ENCODE measurements at regions not wholly inside any gene's neighbourhood (a gene's known extent, or its start where the extent isn't known, plus 50 kb on each side); places are given as distances from the start of the nearest gene placed in this dataset.
"Not testable (repeated sequence)": the region's sequence is repeated elsewhere in the genome, so short reads cannot be mapped to it uniquely, and the experiment has no call there.

DNA sequence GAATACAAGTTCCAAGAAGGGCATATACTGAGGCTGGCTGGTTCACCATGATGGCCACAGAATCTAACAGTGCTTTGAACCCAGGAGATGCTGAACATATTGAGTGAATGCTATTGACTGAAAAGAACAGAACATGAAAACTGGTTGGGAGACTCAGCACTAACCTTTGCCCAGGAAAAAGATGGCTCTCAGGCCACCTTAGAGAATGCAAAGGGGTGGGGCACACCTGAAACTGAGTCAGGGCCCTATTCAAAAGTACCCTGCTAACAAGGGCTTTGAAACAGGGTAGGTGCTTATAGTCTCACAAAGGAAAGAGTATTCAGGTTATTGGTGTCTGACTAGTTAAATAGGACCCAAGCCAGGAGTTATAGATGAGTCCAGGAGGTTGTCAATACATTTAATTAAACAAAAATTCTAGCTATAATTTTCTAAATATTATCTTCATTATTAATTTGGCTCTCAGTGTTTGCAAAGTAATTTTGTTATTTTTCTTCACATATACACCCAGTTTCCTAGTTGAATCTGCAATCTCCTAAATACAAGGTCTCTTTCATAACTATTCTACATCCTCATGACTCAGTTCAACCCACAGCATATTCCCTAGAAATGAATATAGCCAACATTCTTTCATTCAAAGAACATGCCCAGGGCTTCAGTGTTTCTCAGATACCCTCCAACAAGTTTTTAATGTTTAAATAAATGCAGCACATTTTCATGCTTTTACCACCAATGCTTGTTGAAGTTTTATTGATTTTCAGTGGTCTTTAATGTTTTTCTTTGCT, 144.2 kb upstream of the RAPGEF2 start:
- DNase-seq, result no peak

GRCh38 chr4:158962393-158962792, 140.5 kb upstream of the RAPGEF2 start:
- no peak for DNase-seq

DNA sequence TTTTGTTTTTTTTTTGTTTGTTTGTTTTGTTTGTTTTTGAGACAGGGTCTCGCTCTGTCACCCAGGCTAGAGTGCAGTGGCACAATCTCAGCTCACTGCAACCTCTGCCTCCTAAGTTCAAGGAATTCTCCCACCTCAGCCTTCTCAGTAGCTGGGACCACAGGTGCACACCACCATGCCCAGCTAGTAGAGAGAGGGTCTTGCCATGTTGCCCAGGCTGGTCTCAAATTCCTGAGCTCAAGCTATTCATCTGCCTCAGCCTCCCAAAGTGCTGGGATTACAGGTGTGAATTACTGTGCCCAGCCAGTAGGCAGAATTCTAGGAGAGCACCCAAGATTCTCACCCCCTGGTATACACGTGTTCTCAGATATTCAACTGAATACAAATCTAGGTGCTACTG, 139.6 kb upstream of the RAPGEF2 start:
- DNase-seq, result not testable (repeated sequence)

DNA sequence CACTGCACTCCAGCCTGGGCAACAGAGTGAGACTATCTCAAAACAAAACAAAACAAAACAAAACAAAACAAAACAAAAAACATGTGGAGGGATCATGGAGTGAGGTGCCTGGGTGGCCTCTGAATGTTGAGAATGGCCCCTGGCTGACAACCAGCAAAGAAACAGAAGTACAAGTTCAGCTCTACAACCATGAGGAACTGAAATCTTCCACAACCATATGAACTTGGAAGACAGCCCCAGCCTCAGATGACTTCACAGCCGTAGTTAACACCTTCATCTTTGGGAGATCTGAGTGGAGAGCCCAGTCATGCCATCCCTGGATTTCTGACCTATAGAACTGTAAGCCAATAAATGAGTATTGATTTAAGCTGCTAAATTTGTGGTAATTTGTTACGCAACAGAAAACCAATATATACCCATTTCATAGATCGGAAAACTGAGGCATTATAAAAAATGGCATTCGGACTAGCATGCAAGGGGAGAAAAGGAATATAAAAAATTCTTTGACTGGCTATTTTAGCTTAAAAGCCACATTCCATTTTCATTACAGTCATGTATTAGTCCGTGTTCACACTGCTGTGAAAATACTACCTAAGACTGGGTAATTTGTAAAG, 138.7 kb upstream of the RAPGEF2 start:
- no peak for DNase-seq

- no peak for DNase-seq
Observed at GRCh38 chr4:158964728-158965124, 138.2 kb upstream of the RAPGEF2 start.

GRCh38 chr4:158965226-158965625, 137.7 kb upstream of the RAPGEF2 start:
- no peak for DNase-seq

GRCh38 chr4:158966091-158966490, 136.8 kb upstream of the RAPGEF2 start:
- peak; percentile 60 for DNase-seq

DNA sequence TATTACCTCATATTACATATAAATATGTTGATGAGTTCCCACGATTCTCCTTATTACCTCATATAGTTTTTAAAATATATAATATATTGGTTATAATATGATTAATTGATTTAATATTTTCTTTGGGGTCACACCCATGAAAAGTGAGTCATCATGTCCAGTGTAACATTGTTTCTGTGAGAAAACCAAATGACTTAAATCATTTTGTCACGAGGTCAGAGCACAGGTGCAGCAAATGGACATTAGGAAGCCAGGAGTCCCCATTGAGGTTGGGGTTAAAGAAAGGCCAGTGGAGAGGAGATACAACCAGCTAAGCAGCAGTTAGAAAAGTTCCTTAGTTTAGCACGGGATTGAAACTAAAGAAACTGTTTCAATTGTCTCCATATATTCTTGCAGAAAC, 133.9 kb upstream of the RAPGEF2 start:
- no peak for DNase-seq

GRCh38 chr4:158970812-158971211, 132.1 kb upstream of the RAPGEF2 start:
- no peak for DNase-seq

DNA sequence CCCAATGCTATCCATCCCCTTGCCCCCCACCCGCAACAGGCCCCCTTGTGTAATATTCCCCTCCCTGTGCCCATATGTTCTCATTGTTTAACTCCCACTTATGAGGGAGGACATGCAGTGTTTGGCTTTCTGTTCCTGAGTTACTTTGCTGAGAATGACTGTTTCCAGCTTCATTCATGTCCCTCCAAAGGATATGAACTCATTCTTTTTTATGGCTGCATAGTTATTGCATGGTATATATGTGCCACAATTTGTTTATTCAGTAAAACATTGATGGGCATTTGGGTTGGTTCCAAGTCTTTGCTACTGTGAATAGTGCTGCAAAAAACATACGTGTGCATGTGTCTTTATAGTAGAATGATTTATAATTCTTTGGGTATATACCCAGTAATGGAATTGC, 128.4 kb upstream of the RAPGEF2 start:
- not testable (repeated sequence) for DNase-seq

DNA sequence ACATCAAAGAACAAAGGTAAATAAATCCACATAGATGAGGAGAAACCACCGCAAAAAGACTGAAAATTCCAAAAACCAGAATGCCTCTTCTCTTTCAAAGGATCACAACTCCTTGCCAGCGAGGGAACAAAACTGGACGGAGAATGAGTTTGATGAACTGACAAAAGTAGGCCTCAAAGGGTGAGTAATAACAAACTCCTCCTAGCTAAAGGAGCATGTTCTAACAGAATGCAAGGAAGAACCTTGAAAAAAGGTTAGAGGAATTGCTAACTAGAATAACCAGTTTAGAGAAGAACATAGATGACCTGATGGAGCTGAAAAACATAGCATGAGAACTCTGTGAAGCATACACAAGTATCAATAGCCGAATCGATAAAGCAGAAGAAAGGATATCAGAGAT, 122.2 kb upstream of the RAPGEF2 start:
- DNase-seq, result not testable (repeated sequence)

DNA sequence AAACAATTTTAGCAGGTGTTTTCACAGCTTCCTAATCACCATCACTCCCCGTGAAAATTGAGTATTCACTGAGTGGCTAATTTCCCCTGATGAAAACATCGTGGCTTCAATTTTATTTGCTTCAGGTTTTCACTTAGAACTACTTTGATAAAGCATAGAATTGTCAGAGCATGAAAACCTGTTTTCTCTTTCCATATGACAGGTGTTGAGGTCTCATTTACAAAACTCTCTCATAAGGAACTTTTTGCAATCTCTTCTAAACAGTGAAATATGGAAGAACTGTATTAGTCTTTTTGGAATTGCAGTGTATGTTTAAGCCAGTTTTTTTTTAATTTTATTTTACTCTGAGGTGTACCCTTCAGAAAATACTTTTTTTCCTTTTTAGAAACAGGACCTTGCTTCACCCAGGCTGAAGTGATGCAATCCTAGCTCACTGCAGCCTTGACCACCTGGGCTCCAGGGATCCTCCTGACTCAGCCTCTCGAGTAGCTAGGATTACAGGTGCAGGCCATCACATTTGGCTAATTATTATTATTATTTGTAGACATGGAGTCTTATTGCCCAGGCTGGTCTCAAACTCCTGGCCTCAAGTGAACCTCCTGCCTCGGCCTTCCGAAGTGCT, 111.2 kb upstream of the RAPGEF2 start:
- no peak for DNase-seq

DNA sequence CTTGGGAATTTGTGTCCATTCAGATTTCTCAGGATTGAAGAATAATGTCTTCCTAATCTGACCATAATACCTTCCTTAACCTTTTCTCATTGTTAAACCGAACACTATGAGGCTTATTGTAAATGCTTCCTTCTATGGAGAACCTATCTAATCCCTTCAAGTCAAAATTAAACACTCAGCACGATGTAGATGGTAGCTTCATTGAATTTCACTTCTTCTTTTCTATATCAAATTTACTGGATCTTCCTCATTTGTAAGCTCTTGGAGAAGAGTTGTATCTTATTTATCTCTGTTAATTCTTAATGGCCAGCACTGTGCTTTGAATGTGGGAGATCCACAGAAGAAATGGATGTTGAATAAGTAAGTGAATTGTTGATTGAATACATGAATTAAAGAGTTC, 109.0 kb upstream of the RAPGEF2 start:
- DNase-seq, result no peak

GRCh38 chr4:158995040-158995439, 107.8 kb upstream of the RAPGEF2 start:
- DNase-seq, result no peak

- no peak for DNase-seq
Observed at GRCh38 chr4:158995965-158996364, 106.9 kb upstream of the RAPGEF2 start.

DNA sequence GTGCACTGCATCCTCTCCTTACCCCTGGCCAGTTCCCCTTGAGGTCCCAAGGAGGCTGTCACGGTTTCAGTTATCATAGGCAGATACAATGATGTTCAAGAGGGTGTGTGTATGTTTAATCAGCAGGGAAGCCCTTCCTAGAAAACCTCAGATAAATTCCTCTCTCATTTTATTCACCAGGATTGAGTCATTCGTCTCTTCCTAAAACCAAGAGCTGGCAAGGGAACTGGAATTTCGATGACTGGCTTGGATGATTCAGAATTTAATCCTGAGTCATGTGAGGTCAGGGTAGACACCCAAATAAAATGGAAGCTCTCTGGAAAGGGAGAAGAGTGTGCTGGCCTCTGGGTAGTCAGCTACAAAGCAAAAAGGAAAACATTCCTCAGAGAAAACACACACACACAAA, 106.2 kb upstream of the RAPGEF2 start:
- peak; percentile 97 for DNase-seq

DNA sequence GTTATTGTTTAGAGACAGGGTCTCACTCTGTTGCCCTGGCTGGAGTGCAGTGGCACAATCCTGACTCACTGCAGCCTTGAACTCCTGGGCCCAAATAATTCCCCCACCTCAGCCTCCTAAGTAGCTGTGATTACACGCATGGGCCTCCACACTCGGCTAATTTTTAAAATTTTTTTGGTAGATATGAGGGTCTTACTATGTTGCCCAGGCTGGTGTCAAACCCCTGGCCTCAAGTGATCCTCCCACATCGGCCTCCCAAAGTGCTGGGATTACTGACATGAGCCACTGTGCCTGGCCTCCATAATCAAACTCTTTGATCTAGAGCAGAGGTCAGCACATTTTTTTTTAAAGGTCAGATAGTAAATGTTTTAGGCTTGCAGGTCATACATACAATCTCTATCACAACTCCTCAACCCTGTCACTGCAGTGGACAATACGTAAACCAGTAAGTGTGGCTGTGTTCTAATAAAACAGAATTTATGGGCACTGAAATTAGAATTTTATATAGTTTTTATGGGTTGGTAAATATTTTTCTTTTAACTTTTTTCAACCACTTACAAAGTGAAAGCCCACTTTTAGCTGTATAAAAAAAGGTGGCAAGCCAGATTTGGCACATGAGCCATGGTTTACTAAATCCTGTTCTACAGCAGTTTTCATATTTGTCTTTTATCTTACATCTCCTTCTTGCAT, 105.1 kb upstream of the RAPGEF2 start:
- DNase-seq, result no peak

- peak; percentile 62 for DNase-seq
Observed at GRCh38 chr4:158998624-158999023, 104.3 kb upstream of the RAPGEF2 start.

DNA sequence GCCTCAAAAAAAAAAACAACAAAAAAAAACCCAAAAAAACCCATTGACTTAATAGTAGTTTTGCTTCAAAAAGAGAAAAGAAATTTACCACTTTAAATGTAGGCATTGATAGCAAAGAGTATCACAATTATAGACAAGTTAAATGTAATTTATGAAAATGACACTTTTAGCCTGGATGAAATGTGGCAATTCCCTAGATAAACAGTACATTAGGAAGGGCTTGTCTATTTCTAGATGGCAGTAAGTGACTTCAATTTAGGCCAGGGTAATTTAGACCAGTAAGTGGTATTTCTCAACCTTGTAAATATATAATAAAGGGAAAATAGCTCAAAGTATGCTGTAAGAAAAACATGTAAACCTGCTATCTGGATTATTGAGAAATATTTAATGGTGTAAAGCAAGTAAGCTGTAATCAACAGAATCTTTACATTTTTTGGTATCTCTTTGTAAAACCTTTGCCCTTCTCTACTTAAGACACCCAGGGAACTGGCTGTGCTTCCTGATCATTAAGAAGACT, 103.7 kb upstream of the RAPGEF2 start:
- no peak for DNase-seq

- DNase-seq, result no peak
Observed at GRCh38 chr4:158999849-159000248, 103.0 kb upstream of the RAPGEF2 start.

GRCh38 chr4:159002950-159003349, 99.9 kb upstream of the RAPGEF2 start:
- no peak for DNase-seq

DNA sequence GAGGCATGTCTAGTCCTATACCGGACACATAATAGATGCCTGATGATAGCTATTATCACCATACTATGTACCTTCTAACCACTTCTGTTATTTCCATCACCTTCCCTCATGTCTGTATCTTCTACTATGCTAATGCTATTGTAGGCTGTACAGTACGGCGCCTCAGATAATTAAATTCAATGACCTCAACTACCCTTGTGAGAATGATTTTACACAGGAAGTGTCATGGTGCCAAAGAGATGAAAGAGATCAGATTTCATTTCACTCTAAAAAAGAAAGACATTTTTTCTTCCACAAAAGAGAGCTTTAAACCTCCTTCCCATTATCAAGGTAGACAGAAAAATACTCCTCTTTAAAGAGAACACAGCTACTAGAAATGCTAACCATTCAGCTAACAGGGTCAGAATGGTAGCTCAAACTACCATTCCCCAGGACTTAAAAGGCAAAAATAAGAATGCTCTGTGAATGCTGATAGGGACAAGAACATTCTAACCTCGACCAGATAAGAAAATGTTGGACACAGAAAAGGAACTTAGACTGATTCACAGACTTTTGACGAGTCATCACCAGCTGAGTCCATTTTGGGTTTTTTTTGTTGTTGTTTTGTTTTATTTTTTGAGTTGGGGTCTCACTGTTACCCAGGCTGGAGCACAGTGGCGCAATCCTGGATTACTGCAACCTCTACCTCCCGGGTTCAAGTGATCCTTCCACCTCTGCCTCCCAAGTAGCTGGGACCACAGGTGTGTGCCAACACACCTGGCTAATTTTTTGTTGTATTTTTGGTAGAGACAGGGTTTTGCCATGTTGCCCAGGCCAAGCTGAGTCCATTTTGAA, 99.2 kb upstream of the RAPGEF2 start:
- DNase-seq, result no peak

Measured in fibroblast of skin of abdomen (primary cell).